ENCODE measurements at regions not wholly inside any gene's neighbourhood (a gene's known extent, or its start where the extent isn't known, plus 50 kb on each side); places are given as distances from the start of the nearest gene placed in this dataset.

GRCh38 chr2:120445449-120446143 lies 99.7 kb downstream of the INHBB start:
- peak in 1 of 2 donors; percentile 45 for DNase-seq (ENCODE audit: low read depth in 1 of 2, low spot score in 1 of 2)
- peaks cover 3% of the 10 kb centered on the region for H3K4me1 ChIP-seq (ENCODE audit: low read depth)
- peaks cover 44% of the 10 kb centered on the region for H3K27me3 ChIP-seq
- no peaks in the 10 kb centered on the region for H3K36me3 ChIP-seq
- H3K27ac ChIP-seq = no peak overlapping the region
- H3K4me3 ChIP-seq = no peak overlapping the region
- TF ChIP-seq CTCF (IDR thresholded peaks at IDR 0.05; ENCODE audit: low read depth, low read length) = no peak
- H3K9me3 ChIP-seq (ENCODE audit: low read depth) = no peaks in the 10 kb centered on the region

- H3K27me3 ChIP-seq = peaks cover 35% of the 10 kb centered on the region
- peaks cover 3% of the 10 kb centered on the region for H3K4me1 ChIP-seq (ENCODE audit: low read depth)
- no peak for TF ChIP-seq CTCF (IDR thresholded peaks at IDR 0.05; ENCODE audit: low read depth, low read length)
- no peak overlapping the region for H3K27ac ChIP-seq
- no peak overlapping the region for H3K4me3 ChIP-seq
- DNase-seq (ENCODE audit: low read depth in 1 of 2, low spot score in 1 of 2) = no peak
- H3K9me3 ChIP-seq (ENCODE audit: low read depth) = no peaks in the 10 kb centered on the region
- no peaks in the 10 kb centered on the region for H3K36me3 ChIP-seq
Observed at GRCh38 chr2:120446236-120447126, 100.5 kb downstream of the INHBB start.

- no peak overlapping the region for H3K4me3 ChIP-seq
- H3K27me3 ChIP-seq = peaks cover 27% of the 10 kb centered on the region
- H3K27ac ChIP-seq = no peak overlapping the region
- H3K9me3 ChIP-seq (ENCODE audit: low read depth) = no peaks in the 10 kb centered on the region
- H3K36me3 ChIP-seq = no peaks in the 10 kb centered on the region
- TF ChIP-seq CTCF (IDR thresholded peaks at IDR 0.05; ENCODE audit: low read depth, low read length) = no peak
- H3K4me1 ChIP-seq (ENCODE audit: low read depth) = no peaks in the 10 kb centered on the region
- no peak for DNase-seq (ENCODE audit: low read depth in 1 of 2, low spot score in 1 of 2)
Observed at GRCh38 chr2:120447127-120447785, 101.3 kb downstream of the INHBB start.

- DNase-seq (ENCODE audit: low read depth in 1 of 2, low spot score in 1 of 2) = no peak
- TF ChIP-seq CTCF (IDR thresholded peaks at IDR 0.05; ENCODE audit: low read depth, low read length) = no peak
- Histone ChIP-seq H3K36me3 (no peaks in the 10 kb centered on the region), H3K4me1 (ENCODE audit: low read depth) (no peaks in the 10 kb centered on the region), H3K9me3 (ENCODE audit: low read depth) (no peaks in the 10 kb centered on the region), H3K27ac (no peak overlapping the region), H3K4me3 (no peak overlapping the region), H3K27me3 (peaks cover 15% of the 10 kb centered on the region)
Observed at GRCh38 chr2:120448436-120448835, 102.5 kb downstream of the INHBB start.

GRCh38 chr2:120448961-120449810 lies 103.2 kb downstream of the INHBB start:
- Histone ChIP-seq H3K4me3 (no peak overlapping the region), H3K27ac (no peak overlapping the region), H3K4me1 (ENCODE audit: low read depth) (no peaks in the 10 kb centered on the region), H3K27me3 (peaks cover 8% of the 10 kb centered on the region), H3K36me3 (no peaks in the 10 kb centered on the region), H3K9me3 (ENCODE audit: low read depth) (no peaks in the 10 kb centered on the region)
- no peak for TF ChIP-seq CTCF (IDR thresholded peaks at IDR 0.05; ENCODE audit: low read depth, low read length)
- no peak for DNase-seq (ENCODE audit: low read depth in 1 of 2, low spot score in 1 of 2)

Measured in cardiac muscle cell (in vitro differentiated cells and primary cell).